ENCODE measurements at regions not wholly inside any gene's neighbourhood (a gene's known extent, or its start where the extent isn't known, plus 50 kb on each side); places are given as distances from the start of the nearest gene placed in this dataset.

GRCh38 chr5:117568622-117569021 is 994.0 kb upstream of the SEMA6A start:
- Histone ChIP-seq H3K4me1 (no peaks in the 10 kb centered on the region), H3K36me3 (no peaks in the 10 kb centered on the region), H3K27me3 (no peaks in the 10 kb centered on the region), H3K27ac (no peak overlapping the region), H3K4me3 (no peak overlapping the region), H3K9me3 (no peaks in the 10 kb centered on the region)
- TF ChIP-seq CTCF (IDR thresholded peaks at IDR 0.05): no peak
- no peak for TF ChIP-seq POLR2A (IDR thresholded peaks at IDR 0.05)
- no peak for DNase-seq

GRCh38 chr5:117568126-117568525 is 993.5 kb upstream of the SEMA6A start:
- Histone ChIP-seq H3K27me3 (no peaks in the 10 kb centered on the region), H3K4me3 (no peak overlapping the region), H3K27ac (no peak overlapping the region), H3K4me1 (no peaks in the 10 kb centered on the region), H3K36me3 (no peaks in the 10 kb centered on the region), H3K9me3 (no peaks in the 10 kb centered on the region)
- no peak for TF ChIP-seq CTCF (IDR thresholded peaks at IDR 0.05)
- no peak for TF ChIP-seq POLR2A (IDR thresholded peaks at IDR 0.05)
- DNase-seq: no peak

GRCh38 chr5:117562647-117563046 is 988.0 kb upstream of the SEMA6A start:
- Histone ChIP-seq H3K36me3 (no peaks in the 10 kb centered on the region), H3K4me1 (no peaks in the 10 kb centered on the region), H3K9me3 (no peaks in the 10 kb centered on the region), H3K4me3 (no peak overlapping the region), H3K27me3 (no peaks in the 10 kb centered on the region), H3K27ac (no peak overlapping the region)
- DNase-seq: no peak
- TF ChIP-seq CTCF (IDR thresholded peaks at IDR 0.05): no peak
- TF ChIP-seq POLR2A (IDR thresholded peaks at IDR 0.05): no peak

- H3K36me3 ChIP-seq: no peaks in the 10 kb centered on the region
- no peaks in the 10 kb centered on the region for H3K9me3 ChIP-seq
- no peak for DNase-seq
- TF ChIP-seq POLR2A (IDR thresholded peaks at IDR 0.05) (no peak), CTCF (IDR thresholded peaks at IDR 0.05) (no peak)
- no peaks in the 10 kb centered on the region for H3K27me3 ChIP-seq
- H3K27ac ChIP-seq: no peak overlapping the region
- no peaks in the 10 kb centered on the region for H3K4me1 ChIP-seq
- no peak overlapping the region for H3K4me3 ChIP-seq
These were observed 986.9 kb upstream of the SEMA6A start for GRCh38 chr5:117561531-117561930.

- no peak for DNase-seq
These were observed 984.6 kb upstream of the SEMA6A start for GRCh38 chr5:117559005-117559844.

More at GRCh38 chr5:117559005-117559844, 984.6 kb upstream of the SEMA6A start:
- Histone ChIP-seq H3K4me3 (no peak overlapping the region), H3K9me3 (no peaks in the 10 kb centered on the region), H3K36me3 (no peaks in the 10 kb centered on the region), H3K4me1 (no peaks in the 10 kb centered on the region), H3K27me3 (no peaks in the 10 kb centered on the region), H3K27ac (no peak overlapping the region)
- TF ChIP-seq POLR2A (IDR thresholded peaks at IDR 0.05) (no peak), CTCF (IDR thresholded peaks at IDR 0.05) (no peak)

Measured in Peyer's patch (tissue), 4 donors.